Activated naive CD4-positive, alpha-beta T cell (primary cell): ENCODE measurements at regions not wholly inside any gene's neighbourhood (a gene's known extent, or its start where the extent isn't known, plus 50 kb on each side); places are given as distances from the start of the nearest gene placed in this dataset.
"Not testable (repeated sequence)": the region's sequence is repeated elsewhere in the genome, so short reads cannot be mapped to it uniquely, and the experiment has no call there.

Experiments
- DNase-seq, 4 experiments: peaks; one replicate each; lab custom pipeline; 2025; lab: John Stamatoyannopoulos, UW

GRCh38 chr3:127439621-127440020 is 150.9 kb downstream of the TPRA1 start:
- no peak for DNase-seq

DNA sequence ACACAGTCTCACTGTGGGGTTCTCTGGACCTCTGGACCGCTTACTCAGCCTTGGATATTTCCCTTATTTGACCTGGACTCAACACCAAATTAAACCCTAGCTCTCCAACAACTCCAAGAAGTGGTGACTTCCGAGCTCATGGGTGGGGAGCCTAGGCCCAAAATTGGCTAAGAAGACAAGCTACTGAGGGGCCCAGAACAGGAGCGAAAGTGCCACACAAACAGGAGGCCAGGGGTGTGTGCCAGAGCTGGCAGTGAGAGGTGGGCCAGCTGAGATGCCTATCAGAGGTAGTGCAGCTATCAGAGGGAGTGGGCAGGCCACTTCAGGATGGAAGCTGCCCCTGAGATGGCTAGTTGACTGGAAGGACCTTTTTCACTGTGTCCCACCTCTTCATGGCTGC is 151.1 kb upstream of the PRR20G start:
- no peak for DNase-seq

GRCh38 chr3:127438371-127438770 is 150.5 kb upstream of the PRR20G start:
- DNase-seq = no peak

DNA sequence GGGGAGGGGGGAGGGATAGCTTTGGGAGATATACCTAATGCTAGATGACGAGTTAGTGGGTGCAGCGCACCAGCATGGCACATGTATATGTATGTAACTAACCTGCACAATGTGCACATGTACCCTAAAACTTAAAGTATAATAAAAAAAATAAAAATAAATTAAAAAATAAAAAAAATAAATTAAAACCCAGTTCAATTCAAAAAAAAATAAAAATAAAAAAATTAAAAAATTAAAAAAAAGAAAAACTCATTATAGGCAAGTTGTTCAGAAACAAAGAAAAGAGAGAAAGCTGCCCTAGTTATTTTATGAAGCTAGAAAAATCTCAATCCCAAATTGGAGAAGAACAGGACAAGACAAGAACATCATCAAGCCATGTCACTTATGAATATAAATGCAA is 147.5 kb upstream of the PRR20G start:
- not testable (repeated sequence) for DNase-seq

DNA sequence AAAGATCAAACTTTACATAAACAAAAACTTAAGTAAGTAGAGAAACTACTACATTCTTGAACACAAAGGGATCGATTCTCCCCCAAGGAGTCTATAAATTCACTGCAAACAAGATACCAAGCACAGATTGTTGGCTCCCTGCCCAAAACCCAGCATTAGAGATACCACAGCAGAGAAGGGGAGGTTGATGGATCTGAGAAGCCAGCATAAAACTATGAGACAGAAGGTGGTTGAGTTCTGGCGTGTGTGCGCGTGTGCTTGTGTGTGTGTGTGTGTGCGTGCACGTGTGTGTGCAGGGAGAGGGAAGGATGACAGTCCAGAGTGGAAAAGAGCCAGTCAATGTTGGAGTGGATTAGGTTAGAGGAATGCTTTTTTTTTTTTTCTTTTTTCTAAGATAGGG is 143.2 kb upstream of the PRR20G start:
- no peak for DNase-seq

- DNase-seq = no peak
These were observed 140.6 kb upstream of the PRR20G start for GRCh38 chr3:127428344-127428997.

DNA sequence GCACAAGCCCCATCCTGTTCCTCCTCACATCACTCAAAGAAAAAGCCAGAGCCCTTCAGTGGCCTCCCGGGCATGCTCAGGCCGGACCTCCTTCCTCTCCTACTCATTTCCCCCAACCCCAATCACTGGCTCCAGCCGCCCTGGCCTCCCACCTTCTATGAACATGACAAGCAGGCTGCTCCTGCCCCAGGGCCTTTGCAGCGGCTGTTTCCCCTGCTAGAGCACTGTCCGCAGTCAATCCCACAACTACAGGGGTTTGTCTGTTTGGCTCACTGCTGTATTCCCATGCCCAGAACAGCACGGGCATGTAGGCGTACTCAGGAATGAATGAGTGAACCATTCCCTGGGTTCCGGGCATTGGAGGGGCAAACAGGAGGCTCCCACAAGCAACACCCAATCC is 139.8 kb upstream of the PRR20G start:
- no peak for DNase-seq

- DNase-seq = no peak
These were observed 139.3 kb upstream of the PRR20G start for GRCh38 chr3:127427156-127427555.

GRCh38 chr3:127426444-127427153 is 138.8 kb upstream of the PRR20G start:
- DNase-seq = no peak

GRCh38 chr3:127425505-127426443 is 137.9 kb upstream of the PRR20G start:
- DNase-seq = no peak

DNA sequence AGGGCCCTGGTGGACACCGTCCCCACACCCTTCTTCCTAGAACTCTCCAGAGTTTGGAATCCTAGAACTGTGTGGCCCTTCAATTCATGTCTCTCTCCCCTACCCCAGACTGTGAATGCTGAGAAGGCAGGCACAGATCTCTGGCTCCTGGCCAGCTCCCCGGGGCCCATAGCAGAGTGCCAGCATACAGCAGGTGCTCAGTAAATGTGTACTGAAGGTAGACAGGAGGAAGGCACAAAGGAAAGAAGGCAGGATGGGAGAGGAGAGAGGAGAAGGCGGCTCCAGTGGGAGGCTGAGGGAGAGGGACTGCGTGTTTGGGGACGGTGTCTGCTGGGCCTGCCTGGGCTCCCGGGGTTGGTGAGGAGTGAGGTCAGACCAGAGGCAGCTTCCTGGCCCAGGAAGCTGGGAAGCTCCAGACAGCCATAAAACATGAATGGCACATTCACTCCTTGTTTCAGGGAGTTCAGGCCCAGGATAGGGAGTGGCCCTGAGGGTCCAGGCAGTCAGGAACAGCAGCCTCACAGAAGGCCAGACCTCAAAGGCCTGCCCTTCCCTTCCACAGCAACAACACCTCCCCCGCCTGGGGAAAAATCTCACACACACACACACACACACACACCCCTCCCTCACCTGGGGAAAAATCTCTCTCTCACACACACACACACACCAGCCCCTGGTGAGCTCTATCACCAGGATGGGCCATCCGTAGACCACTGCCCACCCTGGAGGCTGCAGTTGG is 137.1 kb upstream of the PRR20G start:
- DNase-seq = no peak

GRCh38 chr3:127423856-127424765 is 136.3 kb upstream of the PRR20G start:
- DNase-seq = no peak

DNA sequence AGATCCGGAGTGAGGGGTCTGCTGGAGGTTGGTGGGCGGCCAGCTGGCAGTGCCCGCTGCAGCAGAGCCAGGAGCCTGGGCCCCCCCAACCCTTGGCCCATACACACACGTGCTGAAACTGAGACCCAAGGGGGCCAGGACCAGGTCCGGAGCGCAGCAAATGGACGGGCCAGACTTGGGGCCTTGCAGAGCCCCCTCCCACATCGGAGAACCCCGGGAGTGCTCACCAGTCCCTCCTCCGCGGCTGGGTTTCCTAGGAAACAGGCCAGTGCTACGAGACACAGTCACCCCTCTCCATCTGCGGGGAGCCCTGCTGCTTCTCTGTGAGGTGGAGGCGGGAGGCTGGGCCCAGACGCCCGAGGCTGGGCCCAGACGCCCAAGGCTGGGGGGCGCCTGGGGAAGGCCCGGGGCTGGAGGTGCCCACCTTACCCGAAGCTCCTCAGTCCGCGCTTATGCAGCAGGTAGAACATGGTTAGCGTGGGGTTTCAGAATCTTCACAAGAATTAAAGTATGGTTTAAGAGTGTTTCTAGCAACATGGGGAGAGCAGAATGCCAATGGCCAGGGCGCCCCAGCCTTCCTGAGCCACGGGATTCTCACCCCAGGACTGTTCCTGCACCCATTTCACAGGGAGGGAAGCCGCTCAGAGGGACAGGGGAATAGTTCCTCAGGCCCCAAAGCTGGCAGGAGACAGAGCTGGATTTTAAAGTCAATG is 135.0 kb upstream of the PRR20G start:
- DNase-seq = no peak

DNA sequence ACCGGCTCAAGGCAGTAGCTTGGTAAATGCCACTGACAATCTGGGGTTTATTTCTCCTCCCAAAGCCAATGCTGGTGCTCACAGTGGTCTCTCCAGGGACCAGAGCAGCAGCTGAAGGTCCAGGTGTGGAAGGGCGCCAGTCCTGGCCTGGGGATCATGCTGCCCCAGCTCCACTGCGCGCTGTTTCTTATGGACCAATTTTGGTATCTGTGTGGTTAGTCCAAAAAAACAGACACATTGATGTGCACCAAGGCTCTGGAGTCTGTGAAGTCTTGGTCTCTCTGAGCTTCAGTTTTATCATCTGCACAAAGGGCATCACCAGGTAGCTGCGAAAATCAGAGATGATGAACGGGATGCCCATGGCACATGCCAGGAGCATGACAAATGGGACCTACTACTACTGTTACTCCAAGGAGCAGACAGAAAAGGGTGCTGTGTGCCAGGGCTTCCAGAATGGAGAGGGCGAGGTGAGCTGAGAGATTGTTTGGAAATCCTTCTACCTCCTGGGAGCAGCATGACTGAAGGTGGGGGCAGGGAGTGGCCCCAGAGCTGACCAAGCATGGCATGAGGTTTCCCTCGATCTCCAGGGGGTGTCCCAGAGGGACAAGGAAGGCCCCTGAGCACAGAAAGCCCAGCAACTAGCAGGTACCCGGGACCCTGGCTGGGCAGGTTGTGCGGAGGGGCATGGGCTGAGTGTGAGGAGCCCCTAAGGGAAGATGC is 134.3 kb upstream of the PRR20G start:
- no peak for DNase-seq

GRCh38 chr3:127420829-127421228 is 133.0 kb upstream of the PRR20G start:
- no peak for DNase-seq

- no peak for DNase-seq
These were observed 132.1 kb upstream of the PRR20G start for GRCh38 chr3:127419641-127420553.

DNA sequence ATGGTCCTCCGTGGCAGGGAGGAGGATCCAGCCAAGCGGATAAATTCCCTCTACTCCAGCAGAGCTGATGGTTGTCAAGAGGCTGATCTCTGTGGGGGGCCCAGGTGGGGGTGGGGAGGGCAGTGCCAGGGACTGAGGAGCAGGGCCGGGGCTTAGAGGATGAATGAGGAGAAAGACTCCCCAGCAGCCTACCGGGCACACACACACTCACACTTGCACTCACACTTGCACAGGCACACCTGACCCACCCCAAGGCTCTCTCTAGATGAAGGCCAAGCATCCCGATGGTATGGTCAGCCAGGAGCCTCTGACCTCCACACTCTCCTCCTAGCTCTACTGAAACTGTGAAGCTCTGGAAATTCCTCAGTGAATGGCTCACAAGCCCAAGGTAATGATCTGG is 131.3 kb upstream of the PRR20G start:
- no peak for DNase-seq

DNA sequence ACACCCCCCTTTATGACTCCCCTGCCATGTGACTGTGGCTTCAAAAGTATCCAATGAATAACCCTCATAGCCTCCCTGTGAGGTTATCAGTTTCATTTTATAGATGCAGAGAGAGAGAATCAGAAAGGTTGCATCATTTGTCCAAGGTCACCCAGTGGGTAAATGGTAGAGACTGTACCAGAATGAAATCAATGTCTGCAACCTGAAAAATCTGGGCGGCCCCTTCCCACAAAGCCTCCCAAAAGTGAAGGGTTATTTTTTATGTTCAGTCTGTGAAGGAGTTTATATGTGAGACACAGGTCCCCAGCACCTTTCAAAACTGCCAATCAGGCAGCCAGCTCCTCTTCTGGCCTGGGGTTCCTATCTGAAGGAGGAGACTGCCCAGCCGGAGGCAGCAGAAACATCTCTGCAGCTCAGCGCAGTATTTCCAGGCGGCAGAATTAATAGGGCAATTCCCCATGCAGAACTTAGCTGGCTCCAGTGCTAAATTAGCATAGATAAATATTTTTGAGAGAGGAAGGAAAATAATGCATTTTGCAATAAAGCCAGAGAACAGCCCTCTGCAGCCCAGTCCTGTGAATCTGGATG is 130.8 kb upstream of the PRR20G start:
- DNase-seq = no peak
